SK-N-SH (cell line): ENCODE measurements at regions not wholly inside any gene's neighbourhood (a gene's known extent, or its start where the extent isn't known, plus 50 kb on each side); places are given as distances from the start of the nearest gene placed in this dataset.

ENCODE experiments used
- CTCF ChIP-seq: fragments of 200-600 bp; sonication (generic); IDR thresholded peaks from 2 replicates; pipeline ENCODE4 v1.6.1; 2017; ENCODE audit warnings: antibody characterized with exemption, mild to moderate bottlenecking, moderate library complexity
- EZH2phosphoT487 ChIP-seq: fragments of 200-600 bp; sonication (generic); IDR thresholded peaks from 2 replicates; pipeline ENCODE4 v1.6.1; 2017; ENCODE audit warnings: low read depth, mixed run types, mild to moderate bottlenecking, antibody characterized with exemption, moderate library complexity, borderline replicate concordance
- JUND ChIP-seq: IDR thresholded peaks from 2 replicates; pipeline ENCODE4 v1.4.0; 2012
- MEF2A ChIP-seq: IDR thresholded peaks from 2 replicates; pipeline ENCODE4 v1.4.0; 2012; ENCODE audit warnings: low read depth, borderline replicate concordance
- POLR2AphosphoS5 ChIP-seq: IDR thresholded peaks from 2 replicates; pipeline ENCODE4 v1.6.1; 2012; ENCODE audit warnings: low read depth, low read length
- RCOR1 ChIP-seq: fragments of 150-350 bp; IDR thresholded peaks from 2 replicates; pipeline ENCODE4 v1.6.1; 2017; ENCODE audit warnings: antibody characterized with exemption, low read length
- REST ChIP-seq: IDR thresholded peaks from 2 replicates; pipeline ENCODE4 v1.6.1; 2012; ENCODE audit warnings: mild to moderate bottlenecking, low read depth, low read length, moderate library complexity
- RXRA ChIP-seq: IDR thresholded peaks from 2 replicates; pipeline ENCODE4 v1.4.0; 2012; ENCODE audit warnings: low read depth, mild to moderate bottlenecking, borderline replicate concordance
- USF1 ChIP-seq: IDR thresholded peaks from 2 replicates; pipeline ENCODE4 v1.4.0; 2012; ENCODE audit warnings: low read depth, borderline replicate concordance
- USF2 ChIP-seq: fragments of 150-350 bp; IDR thresholded peaks from 2 replicates; pipeline ENCODE4 v1.6.1; 2017; ENCODE audit warnings: antibody characterized with exemption, low read length, low read depth, borderline replicate concordance
- YY1 ChIP-seq: IDR thresholded peaks from 2 replicates; pipeline ENCODE4 v1.4.0; 2012; ENCODE audit warnings: low read depth, mild to moderate bottlenecking

GRCh38 chr11:27868226-27868625 is 168.0 kb upstream of the BDNF start:
- TF ChIP-seq USF2 (no peak), EZH2phosphoT487 (no peak), MEF2A (no peak), REST (no peak), YY1 (no peak), JUND (no peak), RCOR1 (no peak), CTCF (no peak), RXRA (no peak), USF1 (no peak), POLR2AphosphoS5 (no peak)
